Coronary artery (tissue), 2 donors: ENCODE measurements at regions not wholly inside any gene's neighbourhood (a gene's known extent, or its start where the extent isn't known, plus 50 kb on each side); places are given as distances from the start of the nearest gene placed in this dataset.
"Not testable (repeated sequence)": the region's sequence is repeated elsewhere in the genome, so short reads cannot be mapped to it uniquely, and the experiment has no call there.

Experiments used
- DNase-seq: peaks from one replicate; pipeline ENCODE4 v3.0.0-alpha.2; 2017; ENCODE audit warnings: low spot score
- H3K27ac ChIP-seq, 2 donors: fragments of 200-600 bp; sonication (generic); one replicate each; pipeline ENCODE4 v1.5.1; 2016 to 2019
- H3K4me3 ChIP-seq: fragments of 200-600 bp; sonication (generic); 2 replicates; pipeline ENCODE4 v1.5.1; 2016; ENCODE audit warnings: mild to moderate bottlenecking, moderate library complexity
- TF ChIP-seq, protein P1 (sequence below): fragments of 200-600 bp; sonication (generic); IDR thresholded peaks from one replicate; pipeline ENCODE4 v1.5.1; 2019; ENCODE audit warnings: antibody characterized with exemption

DNA sequence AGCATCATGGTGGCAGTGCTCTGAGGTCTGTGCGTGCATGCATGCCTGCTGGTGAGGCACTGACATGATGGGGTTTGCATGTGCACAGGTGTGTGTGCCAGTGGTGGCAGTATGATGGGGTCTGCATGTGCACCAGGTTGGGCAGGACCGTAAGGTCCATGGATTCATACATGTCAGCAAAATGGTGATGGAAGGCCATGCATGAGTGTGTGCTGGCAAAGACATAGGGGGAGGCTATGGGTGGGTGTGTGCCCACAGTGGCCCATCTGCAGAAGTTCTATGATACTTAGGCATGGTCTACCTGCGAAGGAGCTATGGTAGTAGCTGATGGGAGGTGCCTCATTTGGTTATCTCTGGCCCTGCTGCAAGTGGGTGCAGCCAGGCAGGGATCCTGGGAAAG lies 348.0 kb upstream of the TARS1 start:
- DNase-seq, result no peak
- TF ChIP-seq, protein P1, sequence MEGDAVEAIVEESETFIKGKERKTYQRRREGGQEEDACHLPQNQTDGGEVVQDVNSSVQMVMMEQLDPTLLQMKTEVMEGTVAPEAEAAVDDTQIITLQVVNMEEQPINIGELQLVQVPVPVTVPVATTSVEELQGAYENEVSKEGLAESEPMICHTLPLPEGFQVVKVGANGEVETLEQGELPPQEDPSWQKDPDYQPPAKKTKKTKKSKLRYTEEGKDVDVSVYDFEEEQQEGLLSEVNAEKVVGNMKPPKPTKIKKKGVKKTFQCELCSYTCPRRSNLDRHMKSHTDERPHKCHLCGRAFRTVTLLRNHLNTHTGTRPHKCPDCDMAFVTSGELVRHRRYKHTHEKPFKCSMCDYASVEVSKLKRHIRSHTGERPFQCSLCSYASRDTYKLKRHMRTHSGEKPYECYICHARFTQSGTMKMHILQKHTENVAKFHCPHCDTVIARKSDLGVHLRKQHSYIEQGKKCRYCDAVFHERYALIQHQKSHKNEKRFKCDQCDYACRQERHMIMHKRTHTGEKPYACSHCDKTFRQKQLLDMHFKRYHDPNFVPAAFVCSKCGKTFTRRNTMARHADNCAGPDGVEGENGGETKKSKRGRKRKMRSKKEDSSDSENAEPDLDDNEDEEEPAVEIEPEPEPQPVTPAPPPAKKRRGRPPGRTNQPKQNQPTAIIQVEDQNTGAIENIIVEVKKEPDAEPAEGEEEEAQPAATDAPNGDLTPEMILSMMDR, result no peak
- no peak overlapping the region for H3K4me3 ChIP-seq

DNA sequence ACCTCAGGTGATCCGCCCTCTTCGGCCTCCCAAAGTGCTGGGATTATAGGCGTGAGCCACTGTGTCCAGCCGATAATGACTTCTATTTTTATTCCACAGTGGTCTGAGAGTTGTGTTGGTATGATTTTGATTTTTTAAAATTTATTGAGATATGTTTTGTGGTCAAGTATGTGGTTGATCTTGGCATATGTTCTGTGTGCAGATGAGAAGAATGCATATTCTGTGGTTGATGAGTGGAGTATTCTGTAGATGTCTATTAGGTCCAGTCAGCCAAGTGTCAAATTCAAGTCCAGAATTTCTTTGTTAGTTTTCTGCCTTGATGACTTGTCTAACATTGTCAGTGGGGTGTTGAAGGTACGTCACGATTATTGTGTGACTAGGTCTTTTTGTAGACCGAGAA lies 338.2 kb upstream of the TARS1 start:
- no peak for DNase-seq
- TF ChIP-seq, protein P1, result no peak
- no peak overlapping the region for H3K4me3 ChIP-seq

More for the DNA sequence above, 348.0 kb upstream of the TARS1 start:
- H3K27ac ChIP-seq, result no peak overlapping the region

DNA sequence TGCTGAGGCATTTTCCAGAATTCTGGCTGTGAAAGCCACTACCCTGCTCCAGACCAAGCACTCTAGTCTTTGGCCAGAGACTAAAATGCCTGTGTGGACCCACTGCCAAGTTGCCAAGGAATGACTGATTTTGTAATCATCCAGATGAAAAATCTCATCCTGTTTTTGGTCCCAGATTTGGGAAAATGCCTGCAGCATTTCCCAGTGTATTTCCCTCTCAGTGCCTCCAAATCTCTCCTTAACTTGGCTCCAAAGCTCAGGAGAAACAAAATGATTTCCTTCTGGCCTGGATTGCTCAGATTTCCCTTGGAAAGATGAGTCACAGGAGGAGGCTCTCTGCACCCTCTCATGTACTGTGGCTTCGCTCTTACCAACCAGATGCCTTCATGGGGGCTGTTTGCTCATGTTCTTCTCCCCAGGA lies 335.2 kb upstream of the TARS1 start:
- no peak overlapping the region for H3K27ac ChIP-seq
- TF ChIP-seq, protein P1, result no peak
- no peak for DNase-seq
- no peak overlapping the region for H3K4me3 ChIP-seq

More for the DNA sequence above, 338.2 kb upstream of the TARS1 start:
- no peak overlapping the region for H3K27ac ChIP-seq

DNA sequence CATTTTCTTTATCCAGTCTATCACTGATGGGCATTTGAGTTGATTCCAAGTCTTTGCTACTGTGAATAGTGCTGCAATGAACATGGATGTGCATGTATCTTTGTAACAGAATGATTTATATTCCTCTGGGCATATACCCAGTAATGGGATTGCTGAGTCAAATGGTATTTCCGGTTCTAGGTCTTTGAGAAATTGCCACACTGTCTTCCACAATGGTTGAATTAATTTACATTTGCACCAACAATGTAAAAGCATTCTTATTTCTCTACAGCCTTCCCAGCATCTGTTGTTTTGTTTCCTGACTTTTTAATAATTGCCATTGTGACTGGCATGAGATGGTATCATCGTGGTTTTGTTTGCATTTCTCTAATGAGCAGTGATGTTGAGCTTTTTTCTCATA lies 330.3 kb upstream of the TARS1 start:
- H3K4me3 ChIP-seq, H3K27ac ChIP-seq, DNase-seq: not testable (repeated sequence)

DNA sequence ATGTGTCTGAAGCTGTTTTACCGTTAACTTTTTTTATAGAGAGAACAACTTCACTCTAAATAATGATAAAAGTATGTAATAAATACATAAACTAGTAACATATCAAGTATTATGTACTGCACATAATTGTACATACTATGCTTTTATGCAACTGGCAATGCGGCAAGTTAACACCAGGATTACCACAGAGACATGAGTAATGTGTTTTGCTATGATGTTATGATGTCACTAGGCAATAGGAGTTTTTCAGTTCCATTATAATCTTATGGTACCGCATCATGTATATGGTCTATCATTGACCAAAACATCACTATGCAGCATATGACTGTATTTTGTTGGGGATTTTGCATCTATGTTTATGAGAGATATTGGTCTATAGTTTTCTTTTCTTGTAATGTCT lies 326.4 kb upstream of the TARS1 start:
- Histone ChIP-seq H3K27ac (no peak overlapping the region), H3K4me3 (no peak overlapping the region)
- DNase-seq, result no peak

DNA sequence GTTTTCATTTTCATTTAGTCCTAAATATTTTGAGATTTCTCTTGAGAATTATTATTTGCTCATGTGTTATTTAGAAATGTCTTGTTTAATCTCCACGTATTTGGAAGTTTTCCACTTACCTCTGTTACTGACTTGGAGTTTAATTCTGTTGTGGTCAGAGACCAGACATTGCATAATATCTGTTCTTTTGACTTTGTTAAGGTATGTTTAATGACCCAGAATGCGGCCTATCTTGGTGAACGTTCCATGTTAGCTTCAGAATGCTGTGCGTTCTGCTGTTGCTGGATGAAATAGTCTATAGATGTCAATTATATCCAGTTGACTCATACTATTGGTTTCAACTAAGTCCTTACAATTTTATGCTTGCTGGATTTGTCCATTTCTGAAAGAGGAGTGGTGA lies 325.3 kb upstream of the TARS1 start:
- Histone ChIP-seq H3K27ac (no peak overlapping the region), H3K4me3 (no peak overlapping the region)
- DNase-seq, result no peak
- TF ChIP-seq, protein P1, result no peak

More for the DNA sequence above, 326.4 kb upstream of the TARS1 start:
- TF ChIP-seq, protein P1, result no peak

DNA sequence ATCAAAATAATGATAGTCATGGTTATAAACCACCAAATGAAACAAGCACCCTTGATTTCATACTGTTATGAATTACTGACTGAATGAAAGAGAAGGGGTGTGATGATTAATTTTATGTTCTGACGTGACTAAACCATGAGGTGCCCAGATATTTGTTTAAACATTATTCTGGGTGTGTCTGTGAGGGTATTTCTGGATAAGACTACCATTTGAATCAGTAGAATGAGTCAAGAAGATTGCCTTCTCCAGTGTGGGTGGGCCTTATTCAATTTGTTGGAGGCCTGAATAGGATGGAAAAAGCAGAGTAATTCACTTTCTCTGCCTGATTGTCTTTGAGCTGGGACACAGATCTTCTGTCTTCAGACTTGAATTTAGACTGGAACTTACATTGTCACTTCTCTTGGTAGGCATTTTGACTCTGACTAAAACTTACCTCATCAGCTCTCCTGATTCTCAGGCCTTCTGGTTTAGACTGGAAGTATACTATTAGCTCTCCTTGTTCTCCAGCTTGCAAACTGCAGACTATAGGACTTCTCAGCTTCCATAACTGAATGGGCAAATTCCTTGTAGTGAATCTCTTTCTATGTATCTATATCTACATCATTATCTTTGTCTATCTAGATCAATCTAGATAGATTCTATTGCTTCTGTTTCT lies 321.9 kb upstream of the TARS1 start:
- DNase-seq, result no peak
- TF ChIP-seq, protein P1, result no peak

More for the DNA sequence above, 321.9 kb upstream of the TARS1 start:
- Histone ChIP-seq H3K27ac (no peak overlapping the region), H3K4me3 (no peak overlapping the region)
